Activated naive CD4-positive, alpha-beta T cell treated with anti-CD3 and anti-CD28 coated beads, Interleukin-2, amount 50 U/mL, for 24 hours (primary cell): ENCODE measurements at regions not wholly inside any gene's neighbourhood (a gene's known extent, or its start where the extent isn't known, plus 50 kb on each side); places are given as distances from the start of the nearest gene placed in this dataset.

ENCODE experiments used
- H3K27ac Mint-ChIP-seq: one replicate; pipeline ENCODE4 v1.8.0; 2021; ENCODE audit warnings: mild to moderate bottlenecking, mixed read lengths
- H3K27me3 Mint-ChIP-seq: one replicate; pipeline ENCODE4 v1.8.0; 2021; ENCODE audit warnings: mixed read lengths
- H3K36me3 Mint-ChIP-seq: one replicate; pipeline ENCODE4 v1.8.0; 2021; ENCODE audit warnings: mixed read lengths
- H3K4me1 Mint-ChIP-seq: one replicate; pipeline ENCODE4 v1.8.0; 2021; ENCODE audit warnings: mixed read lengths
- H3K4me3 Mint-ChIP-seq: one replicate; pipeline ENCODE4 v1.8.0; 2021; ENCODE audit warnings: mild to moderate bottlenecking, mixed read lengths
- H3K9me3 Mint-ChIP-seq: one replicate; pipeline ENCODE4 v1.8.0; 2021; ENCODE audit warnings: mixed read lengths

DNA sequence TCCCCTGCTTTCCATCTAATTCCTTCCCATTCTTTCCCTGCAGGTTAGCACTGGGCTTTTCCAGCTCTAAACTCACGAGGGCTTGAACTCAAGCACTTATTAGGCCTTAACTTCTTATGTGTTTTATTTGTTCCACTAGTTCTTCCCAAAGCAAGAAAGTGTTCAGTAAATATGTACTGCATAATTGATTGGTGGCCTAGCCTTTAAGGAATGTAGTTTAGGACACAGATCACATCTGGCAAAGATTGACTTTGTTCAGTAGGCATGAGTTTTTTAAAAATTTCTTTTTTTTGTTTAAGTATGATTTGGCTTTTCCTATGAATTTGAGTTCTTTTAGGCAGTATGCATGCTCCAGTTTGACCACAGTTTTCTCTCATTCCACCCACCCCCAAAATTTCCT lies 285.2 kb downstream of the NPR3 start:
- no peak overlapping the region for H3K27ac Mint-ChIP-seq
- H3K4me3 Mint-ChIP-seq: no peak overlapping the region
- H3K27me3 Mint-ChIP-seq: no peaks in the 10 kb centered on the region
- H3K4me1 Mint-ChIP-seq: no peaks in the 10 kb centered on the region
- no peaks in the 10 kb centered on the region for H3K36me3 Mint-ChIP-seq
- H3K9me3 Mint-ChIP-seq: peaks cover 32% of the 10 kb centered on the region

DNA sequence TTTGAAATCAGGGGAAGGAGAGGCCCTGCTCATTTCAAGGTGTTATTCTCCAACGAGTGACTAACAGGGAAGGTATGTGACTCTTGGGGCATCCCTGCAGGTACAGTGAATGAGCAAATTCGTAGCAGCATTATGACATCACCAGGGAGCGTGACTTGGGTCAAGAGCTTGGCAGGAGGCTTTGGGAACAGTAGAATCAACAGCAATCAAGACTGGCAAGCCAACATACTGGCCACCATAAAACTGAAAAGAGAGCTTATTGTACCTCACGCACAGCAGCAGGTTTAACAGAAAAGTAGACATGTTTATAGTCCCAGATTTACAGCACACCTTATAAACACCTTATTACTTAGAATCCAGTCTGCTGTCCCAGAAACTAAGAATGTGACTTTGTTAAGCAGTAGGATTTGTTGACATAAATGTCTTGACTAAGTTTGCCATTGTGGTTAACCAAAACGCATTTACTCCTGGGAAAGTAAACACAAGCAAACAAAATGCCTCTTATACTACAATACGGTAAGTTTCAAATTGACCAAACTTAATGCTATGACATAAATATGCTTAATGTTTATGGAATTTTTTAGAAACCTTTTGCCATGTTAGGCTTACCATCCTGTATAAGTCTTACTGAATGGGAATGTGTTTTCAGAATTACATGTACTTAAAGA lies 297.8 kb downstream of the NPR3 start:
- no peaks in the 10 kb centered on the region for H3K36me3 Mint-ChIP-seq
- no peak overlapping the region for H3K27ac Mint-ChIP-seq
- no peaks in the 10 kb centered on the region for H3K4me1 Mint-ChIP-seq
- H3K27me3 Mint-ChIP-seq: no peaks in the 10 kb centered on the region
- H3K9me3 Mint-ChIP-seq: peaks cover 9% of the 10 kb centered on the region
- H3K4me3 Mint-ChIP-seq: no peak overlapping the region

DNA sequence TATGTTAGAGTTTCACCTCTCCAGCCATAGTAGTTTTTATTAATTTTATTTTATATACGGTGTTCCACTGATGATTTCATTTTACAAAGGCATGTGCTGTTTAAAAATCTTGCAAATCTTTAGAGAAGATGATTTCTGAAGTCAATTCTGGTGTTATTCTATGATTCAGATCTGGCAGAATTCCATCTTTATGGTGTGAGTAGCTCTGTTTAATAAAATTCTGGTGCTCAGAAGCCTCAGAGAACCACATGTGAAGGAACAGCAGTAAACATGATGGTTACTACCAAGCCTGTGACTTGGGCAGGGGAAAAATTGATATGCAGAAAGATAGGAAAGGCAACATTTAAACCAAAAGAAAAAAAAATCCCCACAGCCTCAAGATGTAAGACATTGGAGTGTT lies 299.7 kb downstream of the NPR3 start:
- no peak overlapping the region for H3K4me3 Mint-ChIP-seq
- H3K27ac Mint-ChIP-seq: no peak overlapping the region
- H3K9me3 Mint-ChIP-seq: peaks cover 26% of the 10 kb centered on the region
- no peaks in the 10 kb centered on the region for H3K36me3 Mint-ChIP-seq
- H3K4me1 Mint-ChIP-seq: no peaks in the 10 kb centered on the region
- H3K27me3 Mint-ChIP-seq: no peaks in the 10 kb centered on the region

DNA sequence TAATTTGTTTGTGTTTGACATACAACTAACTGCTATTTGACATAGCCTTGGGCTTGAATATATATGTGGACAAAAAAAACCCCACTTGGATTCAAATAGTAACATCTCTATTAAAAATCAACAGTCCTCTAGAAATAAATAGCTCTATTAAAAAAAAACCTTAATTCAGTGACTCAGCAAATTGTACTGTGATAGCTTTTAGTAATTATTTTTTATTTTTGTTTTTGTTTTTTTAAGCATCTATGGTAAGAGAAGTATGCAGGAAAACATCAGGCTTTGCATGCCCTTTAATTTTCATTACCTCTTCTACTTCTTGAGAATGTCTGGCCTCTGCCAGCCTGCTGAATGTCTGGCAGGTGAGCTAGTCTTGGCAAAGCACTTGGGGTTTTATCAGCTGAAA lies 300.7 kb downstream of the NPR3 start:
- H3K4me3 Mint-ChIP-seq: no peak overlapping the region
- H3K4me1 Mint-ChIP-seq: no peaks in the 10 kb centered on the region
- no peaks in the 10 kb centered on the region for H3K36me3 Mint-ChIP-seq
- H3K27me3 Mint-ChIP-seq: no peaks in the 10 kb centered on the region
- no peak overlapping the region for H3K27ac Mint-ChIP-seq
- H3K9me3 Mint-ChIP-seq: peaks cover 26% of the 10 kb centered on the region

DNA sequence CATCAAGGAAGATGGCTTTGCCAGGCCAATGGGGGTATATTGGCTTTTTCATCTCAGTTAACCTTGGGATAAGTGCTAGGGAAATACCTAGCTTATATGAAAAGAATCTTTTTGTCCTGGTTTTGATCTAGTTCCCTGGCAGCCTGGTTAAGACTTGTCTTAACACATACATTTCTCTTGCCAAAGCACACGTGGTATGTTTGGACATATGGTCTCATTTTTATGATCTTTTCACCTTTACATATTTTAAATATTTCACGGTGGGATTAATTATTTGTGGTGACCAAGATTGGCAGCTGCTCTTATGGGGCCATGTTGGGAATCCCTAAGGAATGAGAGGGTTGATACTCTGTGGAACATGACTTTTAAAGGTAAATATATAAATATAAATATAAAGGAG lies 312.5 kb downstream of the NPR3 start:
- no peak overlapping the region for H3K27ac Mint-ChIP-seq
- peaks cover 3% of the 10 kb centered on the region for H3K9me3 Mint-ChIP-seq
- no peaks in the 10 kb centered on the region for H3K4me1 Mint-ChIP-seq
- no peak overlapping the region for H3K4me3 Mint-ChIP-seq
- no peaks in the 10 kb centered on the region for H3K27me3 Mint-ChIP-seq
- no peaks in the 10 kb centered on the region for H3K36me3 Mint-ChIP-seq

DNA sequence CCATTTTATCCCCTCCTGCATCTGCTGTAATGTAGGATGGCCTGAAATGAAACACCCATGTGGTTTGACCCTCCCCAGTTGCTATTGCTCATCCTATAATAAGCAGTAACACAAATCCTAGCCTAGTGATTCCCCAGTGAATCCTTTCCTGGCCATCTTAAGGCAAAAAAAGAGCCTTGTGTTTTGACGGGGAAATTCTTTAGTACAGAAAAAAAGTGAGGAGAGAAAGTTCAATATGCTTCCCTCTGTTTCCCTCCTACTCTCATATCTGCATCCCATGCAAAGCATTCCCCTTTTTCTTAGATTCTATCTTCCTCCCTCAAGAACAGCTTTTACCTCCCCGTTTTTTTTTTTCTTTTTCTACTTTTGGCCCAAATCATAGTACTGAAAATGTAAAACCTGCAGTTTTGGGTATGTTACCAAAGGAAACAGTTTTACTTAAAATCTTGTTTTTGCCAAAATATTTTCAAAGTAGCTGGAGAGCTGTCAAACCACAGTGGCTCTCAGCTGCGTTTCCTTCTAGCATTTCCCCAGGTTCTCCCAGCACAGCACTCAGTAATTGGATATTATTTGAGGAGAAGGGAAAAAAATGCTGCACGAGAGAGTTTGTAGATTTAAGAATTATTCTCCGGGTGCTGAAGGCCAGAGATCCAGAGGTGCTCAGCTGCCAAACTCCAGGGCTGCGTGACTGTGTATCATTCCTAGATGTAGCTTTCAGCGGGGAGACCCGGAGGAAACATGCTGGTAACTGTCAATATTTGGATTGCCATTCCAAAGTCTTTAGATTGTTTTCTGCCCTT lies 321.4 kb downstream of the NPR3 start:
- Mint-ChIP-seq H3K4me1 (no peaks in the 10 kb centered on the region), H3K4me3 (no peak overlapping the region), H3K27me3 (no peaks in the 10 kb centered on the region), H3K9me3 (peaks cover 14% of the 10 kb centered on the region), H3K36me3 (no peaks in the 10 kb centered on the region), H3K27ac (no peak overlapping the region)

DNA sequence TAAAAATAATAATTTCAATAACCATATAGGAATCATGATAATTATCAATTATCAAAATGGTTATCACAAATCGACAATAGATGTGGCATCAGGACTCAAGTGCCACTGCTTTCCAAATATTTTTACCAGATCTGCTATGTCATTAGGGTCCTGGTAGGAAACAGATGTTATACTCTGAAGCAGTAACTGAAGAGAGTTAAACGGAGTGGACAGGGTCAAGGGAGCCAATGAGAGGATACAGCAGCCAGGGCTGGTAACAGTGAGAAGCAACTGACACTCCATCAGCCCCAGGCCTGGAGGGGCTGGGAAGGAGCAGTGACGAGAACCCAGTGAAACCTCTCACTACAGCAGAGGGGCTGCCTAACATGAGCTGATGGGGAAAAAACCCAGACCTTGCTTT lies 322.4 kb downstream of the NPR3 start:
- Mint-ChIP-seq H3K27ac (no peak overlapping the region), H3K4me3 (no peak overlapping the region), H3K9me3 (peaks cover 12% of the 10 kb centered on the region)

DNA sequence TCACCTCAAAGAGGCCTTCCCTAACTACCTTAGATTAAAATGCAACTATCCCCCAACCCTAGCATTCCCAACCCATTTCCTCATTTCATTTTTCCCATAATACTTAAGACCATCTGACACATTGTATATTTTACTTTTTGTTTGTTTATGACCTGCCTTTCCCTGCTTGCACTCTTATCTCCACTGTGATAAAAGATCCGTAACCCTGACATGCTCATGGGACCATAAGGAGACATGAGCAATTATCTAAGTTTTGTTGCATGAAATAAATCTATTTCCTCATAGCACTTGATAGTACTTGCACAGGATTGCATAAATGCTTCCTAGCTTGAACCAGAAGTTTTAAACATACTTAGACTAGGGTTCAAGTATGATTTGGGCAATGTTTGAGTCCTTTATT lies 323.7 kb downstream of the NPR3 start:
- Mint-ChIP-seq H3K36me3 (no peaks in the 10 kb centered on the region), H3K27ac (no peak overlapping the region), H3K27me3 (no peaks in the 10 kb centered on the region), H3K4me1 (no peaks in the 10 kb centered on the region), H3K4me3 (no peak overlapping the region), H3K9me3 (peaks cover 8% of the 10 kb centered on the region)

More for the DNA sequence above, 322.4 kb downstream of the NPR3 start:
- Mint-ChIP-seq H3K36me3 (no peaks in the 10 kb centered on the region), H3K4me1 (no peaks in the 10 kb centered on the region), H3K27me3 (no peaks in the 10 kb centered on the region)

DNA sequence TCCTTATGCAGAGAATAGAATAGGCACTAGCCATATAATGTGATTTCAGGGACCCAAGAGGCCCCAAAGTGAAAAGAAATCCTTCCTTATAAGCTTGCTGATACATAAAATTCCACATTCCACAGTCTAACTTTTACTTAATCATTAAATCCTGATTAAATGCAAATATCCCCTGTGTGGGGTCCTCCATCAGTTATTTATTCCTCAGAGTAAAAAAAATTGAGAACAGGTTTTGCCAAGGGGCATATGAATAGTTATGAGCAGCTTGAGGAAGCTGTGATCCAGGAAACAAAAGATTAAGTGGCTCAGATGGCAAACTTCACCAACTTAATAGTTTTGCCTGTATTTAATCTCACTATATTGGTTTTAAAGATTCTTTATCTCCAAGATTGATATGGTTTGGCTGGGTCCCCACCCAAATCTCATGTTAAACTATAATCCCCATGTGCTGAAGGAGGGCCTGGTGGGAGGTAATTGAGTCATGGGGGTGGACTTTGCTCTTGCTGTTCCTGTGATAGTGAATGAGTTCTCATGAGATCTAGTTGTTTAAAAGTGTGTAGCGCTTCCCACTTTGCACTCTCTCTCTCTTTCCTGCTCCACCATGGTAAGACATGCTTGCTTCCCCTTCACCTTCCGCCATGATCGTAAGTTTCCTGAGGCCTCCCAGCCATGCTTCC lies 324.9 kb downstream of the NPR3 start:
- Mint-ChIP-seq H3K4me3 (no peak overlapping the region), H3K36me3 (no peaks in the 10 kb centered on the region), H3K9me3 (peaks cover 8% of the 10 kb centered on the region)

DNA sequence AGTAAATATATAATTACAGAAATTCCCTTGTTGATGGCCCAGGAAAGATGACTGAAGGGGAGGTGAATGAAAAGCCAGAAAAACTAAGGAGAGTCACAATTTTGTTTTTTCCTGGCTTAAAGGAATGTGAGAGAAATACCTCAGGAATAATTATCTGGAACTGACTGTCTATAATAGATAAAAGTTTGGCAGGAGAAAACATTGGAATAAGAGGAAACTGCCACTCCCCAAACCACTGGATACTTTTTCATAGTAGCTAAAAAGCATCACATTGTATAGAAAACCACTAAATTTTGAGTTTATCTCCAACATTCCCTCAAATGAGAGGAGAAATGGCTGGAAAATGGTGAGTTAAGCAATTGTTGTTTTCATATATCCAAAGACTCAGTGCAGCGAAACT lies 326.0 kb downstream of the NPR3 start:
- no peaks in the 10 kb centered on the region for H3K27me3 Mint-ChIP-seq
- no peak overlapping the region for H3K4me3 Mint-ChIP-seq
- no peaks in the 10 kb centered on the region for H3K36me3 Mint-ChIP-seq
- no peaks in the 10 kb centered on the region for H3K4me1 Mint-ChIP-seq
- no peak overlapping the region for H3K27ac Mint-ChIP-seq
- H3K9me3 Mint-ChIP-seq: peaks cover 8% of the 10 kb centered on the region

More for the DNA sequence above, 324.9 kb downstream of the NPR3 start:
- Mint-ChIP-seq H3K4me1 (no peaks in the 10 kb centered on the region), H3K27ac (no peak overlapping the region), H3K27me3 (no peaks in the 10 kb centered on the region)

DNA sequence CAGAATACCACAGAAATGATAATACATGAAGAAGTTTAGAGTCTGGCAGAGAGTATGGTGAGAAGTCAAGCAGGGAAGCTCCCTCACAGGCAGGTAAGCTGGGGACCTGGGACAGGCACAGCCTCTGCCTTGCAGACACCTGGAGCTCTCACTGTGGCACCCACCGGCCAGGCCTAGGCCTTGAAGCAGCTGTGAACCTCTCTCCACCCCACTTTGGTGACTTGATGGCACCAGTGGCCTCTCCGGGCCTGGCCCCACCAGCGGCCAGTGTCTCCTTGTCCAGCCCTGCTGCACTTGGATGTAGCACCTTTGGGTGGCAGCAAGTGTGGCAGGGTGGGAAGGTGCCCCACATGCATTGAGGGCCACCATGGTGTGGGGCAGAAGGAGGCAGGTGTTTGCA lies 330.5 kb downstream of the NPR3 start:
- Mint-ChIP-seq H3K27me3 (no peaks in the 10 kb centered on the region), H3K4me3 (no peak overlapping the region), H3K36me3 (no peaks in the 10 kb centered on the region), H3K27ac (no peak overlapping the region), H3K9me3 (no peaks in the 10 kb centered on the region), H3K4me1 (no peaks in the 10 kb centered on the region)

DNA sequence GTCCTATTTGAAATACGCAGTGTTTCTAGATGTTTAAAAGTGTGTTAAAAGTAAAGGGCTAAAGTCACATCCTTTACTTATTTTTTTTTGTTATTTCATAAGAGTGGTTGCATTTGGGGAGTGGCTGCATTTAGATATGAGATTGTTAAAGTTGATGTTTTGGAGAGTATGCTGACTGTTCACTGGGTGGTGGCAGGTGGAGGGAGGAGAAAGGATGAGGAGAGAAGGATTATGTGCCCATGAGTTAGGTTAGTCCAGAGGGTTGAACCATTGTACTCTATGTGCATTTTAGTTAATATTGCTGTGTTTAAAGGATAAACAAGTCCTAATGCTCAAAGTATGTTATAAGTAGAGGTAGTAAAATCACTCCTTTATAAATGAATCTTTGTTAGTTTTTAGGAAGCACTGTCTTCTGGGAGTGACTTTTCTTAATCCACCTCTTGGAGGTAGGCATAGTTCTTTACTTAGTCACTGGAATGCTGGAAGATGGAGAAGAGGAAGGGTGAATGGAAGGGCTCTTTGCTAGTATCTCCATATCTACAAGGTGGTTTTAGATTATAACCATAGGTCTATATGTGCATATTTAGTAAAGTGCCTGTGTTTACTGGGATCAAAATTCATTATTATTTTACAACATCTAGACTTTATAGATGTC lies 332.3 kb downstream of the NPR3 start:
- Mint-ChIP-seq H3K9me3 (no peaks in the 10 kb centered on the region), H3K4me3 (no peak overlapping the region), H3K4me1 (no peaks in the 10 kb centered on the region), H3K27me3 (no peaks in the 10 kb centered on the region), H3K27ac (no peak overlapping the region), H3K36me3 (no peaks in the 10 kb centered on the region)

DNA sequence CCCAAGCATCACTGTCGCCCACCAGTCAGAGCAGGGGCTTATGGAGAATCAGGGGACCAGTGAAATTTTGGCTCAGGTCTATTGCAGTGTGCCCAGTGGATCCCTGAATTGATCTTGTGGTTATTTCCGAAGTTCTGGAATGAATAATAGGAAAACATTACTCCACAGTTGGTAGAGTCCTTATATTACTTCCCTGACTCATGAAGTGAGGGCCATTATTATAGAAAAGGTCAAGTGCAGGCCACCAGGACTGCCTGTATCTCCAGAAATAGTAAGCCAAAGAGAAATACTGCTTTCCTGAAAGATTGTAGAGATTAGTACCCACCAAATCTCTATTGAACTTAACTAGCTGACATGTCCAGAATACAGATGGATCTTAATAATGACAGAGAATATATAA lies 335.0 kb downstream of the NPR3 start:
- Mint-ChIP-seq H3K4me3 (no peak overlapping the region), H3K27ac (no peak overlapping the region), H3K36me3 (no peaks in the 10 kb centered on the region), H3K27me3 (no peaks in the 10 kb centered on the region), H3K9me3 (peaks cover 4% of the 10 kb centered on the region), H3K4me1 (no peaks in the 10 kb centered on the region)

DNA sequence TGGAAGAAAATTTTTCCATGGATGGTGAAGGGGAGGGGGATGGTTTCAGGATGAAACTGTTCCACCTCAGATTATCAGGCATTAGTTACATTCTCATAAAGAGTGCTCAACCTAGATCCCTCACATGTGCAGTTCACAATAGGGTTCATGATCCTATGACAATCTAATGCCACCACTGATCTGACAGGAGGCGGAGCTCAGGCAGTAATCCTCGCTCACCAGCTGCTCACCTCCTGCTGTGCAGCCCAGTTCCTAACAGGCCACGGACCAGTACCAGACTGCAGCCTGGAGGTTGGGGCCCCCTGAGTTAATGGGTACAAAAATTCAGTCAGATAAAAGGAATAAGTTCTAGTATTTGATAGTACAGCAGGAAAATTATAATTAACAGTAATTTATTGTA lies 337.2 kb downstream of the NPR3 start:
- Mint-ChIP-seq H3K27ac (no peak overlapping the region), H3K36me3 (no peaks in the 10 kb centered on the region), H3K4me3 (no peak overlapping the region), H3K4me1 (no peaks in the 10 kb centered on the region), H3K9me3 (peaks cover 11% of the 10 kb centered on the region), H3K27me3 (no peaks in the 10 kb centered on the region)

DNA sequence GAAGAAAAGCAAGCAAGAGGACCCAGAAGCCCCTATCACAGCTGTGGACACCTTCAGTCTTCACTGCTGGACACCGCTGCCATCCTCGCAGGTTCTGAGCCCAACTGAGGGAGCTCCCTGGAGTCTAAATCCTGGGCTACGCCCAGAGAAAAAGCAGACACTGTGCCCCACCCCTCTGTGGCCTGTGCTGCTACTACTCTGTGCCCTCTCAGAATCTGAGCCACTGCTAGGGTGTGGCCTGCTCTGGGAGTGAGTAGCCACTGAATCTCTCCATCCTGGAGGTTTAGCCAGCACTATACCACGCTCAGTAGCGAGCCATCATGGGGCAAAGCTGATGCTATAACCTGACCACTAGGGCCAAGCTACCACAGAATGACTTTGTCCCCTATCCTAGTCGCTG lies 338.2 kb downstream of the NPR3 start:
- Mint-ChIP-seq H3K36me3 (no peaks in the 10 kb centered on the region), H3K9me3 (peaks cover 20% of the 10 kb centered on the region), H3K27me3 (no peaks in the 10 kb centered on the region), H3K4me3 (no peak overlapping the region), H3K27ac (no peak overlapping the region), H3K4me1 (no peaks in the 10 kb centered on the region)

DNA sequence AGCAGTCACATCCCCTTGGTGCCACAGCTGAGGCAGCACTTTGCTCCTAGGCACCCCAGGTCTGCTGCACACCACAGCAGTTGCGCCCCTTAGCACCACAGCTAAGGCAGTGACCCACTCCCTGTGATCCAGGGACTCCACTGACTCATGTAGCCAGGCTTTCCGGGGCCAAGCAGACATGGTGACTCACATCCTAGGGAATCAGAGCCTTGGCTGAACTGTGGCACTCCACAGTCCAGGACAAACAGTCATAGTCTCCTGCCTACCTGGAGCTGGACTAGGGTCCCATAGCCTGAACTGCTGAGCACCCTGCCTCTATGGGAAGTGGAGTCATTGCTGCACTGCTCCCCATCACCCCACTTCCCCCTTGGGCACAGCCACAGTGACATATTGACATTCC lies 338.7 kb downstream of the NPR3 start:
- no peaks in the 10 kb centered on the region for H3K27me3 Mint-ChIP-seq
- H3K27ac Mint-ChIP-seq: no peak overlapping the region
- H3K36me3 Mint-ChIP-seq: no peaks in the 10 kb centered on the region
- no peak overlapping the region for H3K4me3 Mint-ChIP-seq
- H3K4me1 Mint-ChIP-seq: no peaks in the 10 kb centered on the region
- H3K9me3 Mint-ChIP-seq: peaks cover 20% of the 10 kb centered on the region
